Loucy (cell line): ENCODE measurements at regions not wholly inside any gene's neighbourhood (a gene's known extent, or its start where the extent isn't known, plus 50 kb on each side); places are given as distances from the start of the nearest gene placed in this dataset.

Experiments
- H2AFZ ChIP-seq: fragments of 200-600 bp; sonication (generic); 2 replicates; pipeline ENCODE4 v1.6.0; 2016; ENCODE audit warnings: antibody characterized with exemption, mild to moderate bottlenecking, low read length, moderate library complexity
- H3F3A ChIP-seq: fragments of 200-600 bp; 2 replicates; pipeline ENCODE4 v1.6.0; 2016; ENCODE audit warnings: antibody characterized with exemption, low read depth, mild to moderate bottlenecking
- H3K27me3 ChIP-seq: fragments of 200-600 bp; sonication (generic); 2 replicates; pipeline ENCODE4 v1.6.1; 2014; ENCODE audit warnings: low read length, mild to moderate bottlenecking; ENCODE audit not compliant: insufficient read depth, poor library complexity, severe bottlenecking
- H3K36me3 ChIP-seq: fragments of 200-600 bp; sonication (generic); 2 replicates; pipeline ENCODE4 v1.6.1; 2016; ENCODE audit warnings: low read length; ENCODE audit not compliant: insufficient read depth
- H3K4me1 ChIP-seq: fragments of 200-600 bp; sonication (generic); 2 replicates; pipeline ENCODE4 v1.5.1; 2014; ENCODE audit warnings: low read length, mild to moderate bottlenecking; ENCODE audit not compliant: insufficient read depth, poor library complexity, severe bottlenecking
- H3K4me2 ChIP-seq: fragments of 200-600 bp; sonication (generic); 2 replicates; pipeline ENCODE4 v1.6.0; 2014; ENCODE audit warnings: antibody characterized with exemption, low read length, low read depth, mild to moderate bottlenecking; ENCODE audit not compliant: poor library complexity, severe bottlenecking
- H3K4me3 ChIP-seq: fragments of 200-600 bp; sonication (generic); 2 replicates; pipeline ENCODE4 v1.5.1; 2014; ENCODE audit warnings: low read length, mild to moderate bottlenecking, mixed read lengths; ENCODE audit not compliant: poor library complexity, severe bottlenecking
- H3K79me2 ChIP-seq: fragments of 200-600 bp; sonication (generic); 2 replicates; pipeline ENCODE4 v1.6.1; 2014; ENCODE audit warnings: low read length; ENCODE audit not compliant: insufficient read depth
- H3K9ac ChIP-seq: fragments of 200-600 bp; sonication (generic); 2 replicates; pipeline ENCODE4 v1.6.0; 2014; ENCODE audit warnings: mild to moderate bottlenecking, low read depth, low read length, moderate library complexity; ENCODE audit not compliant: poor library complexity, severe bottlenecking
- H3K9me2 ChIP-seq: fragments of 200-600 bp; sonication (generic); replicated peaks from 2 replicates; pipeline ENCODE4 v1.6.1; 2016; ENCODE audit warnings: low read depth, low read length, mixed read lengths
- H3K9me3 ChIP-seq: fragments of 200-600 bp; sonication (generic); 2 replicates; pipeline ENCODE4 v1.6.1; 2014; ENCODE audit warnings: mild to moderate bottlenecking, antibody characterized with exemption, low read length, low read depth; ENCODE audit not compliant: insufficient read depth
- H4K20me1 ChIP-seq: fragments of 200-600 bp; sonication (generic); 2 replicates; pipeline ENCODE4 v1.6.0; 2014; ENCODE audit warnings: antibody characterized with exemption, low read length, mild to moderate bottlenecking; ENCODE audit not compliant: insufficient read depth, poor library complexity, severe bottlenecking
- CTCF ChIP-seq: fragments of 200-600 bp; sonication (generic); conservative IDR thresholded peaks from 2 replicates; pipeline ENCODE4 v1.5.1; 2014; ENCODE audit warnings: mild to moderate bottlenecking, antibody characterized with exemption, low read length
- EZH2phosphoT487 ChIP-seq: fragments of 200-600 bp; IDR thresholded peaks from 2 replicates; pipeline ENCODE4 v1.6.1; 2018; ENCODE audit warnings: antibody characterized with exemption, mild to moderate bottlenecking, moderate library complexity, borderline replicate concordance

GRCh38 chr17:53668854-53669253, 153.9 kb upstream of the KIF2B start:
- Histone ChIP-seq H3K4me2 (no peak overlapping the region), H3K9ac (no peak overlapping the region), H3K27me3 (no peaks in the 10 kb centered on the region), H3K9me3 (no peaks in the 10 kb centered on the region), H3K36me3 (no peaks in the 10 kb centered on the region), H3K4me1 (no peaks in the 10 kb centered on the region), H3F3A (no peaks in the 10 kb centered on the region), H3K4me3 (no peak overlapping the region), H3K9me2 (no peaks in the 10 kb centered on the region), H3K79me2 (no peaks in the 10 kb centered on the region), H4K20me1 (no peaks in the 10 kb centered on the region), H2AFZ (no peak overlapping the region)
- no peak for TF ChIP-seq EZH2phosphoT487
- no peak for TF ChIP-seq CTCF

GRCh38 chr17:53662608-53663007, 160.1 kb upstream of the KIF2B start:
- TF ChIP-seq CTCF: no peak
- TF ChIP-seq EZH2phosphoT487: no peak
- H3K4me1 ChIP-seq: no peaks in the 10 kb centered on the region
- no peaks in the 10 kb centered on the region for H4K20me1 ChIP-seq
- no peaks in the 10 kb centered on the region for H3K9me2 ChIP-seq
- no peak overlapping the region for H3K4me2 ChIP-seq
- H3K27me3 ChIP-seq: no peaks in the 10 kb centered on the region
- no peak overlapping the region for H2AFZ ChIP-seq
- no peak overlapping the region for H3K9ac ChIP-seq
- no peaks in the 10 kb centered on the region for H3K36me3 ChIP-seq
- no peak overlapping the region for H3K4me3 ChIP-seq
- H3K79me2 ChIP-seq: no peaks in the 10 kb centered on the region
- H3F3A ChIP-seq: no peaks in the 10 kb centered on the region
- H3K9me3 ChIP-seq: no peaks in the 10 kb centered on the region

DNA sequence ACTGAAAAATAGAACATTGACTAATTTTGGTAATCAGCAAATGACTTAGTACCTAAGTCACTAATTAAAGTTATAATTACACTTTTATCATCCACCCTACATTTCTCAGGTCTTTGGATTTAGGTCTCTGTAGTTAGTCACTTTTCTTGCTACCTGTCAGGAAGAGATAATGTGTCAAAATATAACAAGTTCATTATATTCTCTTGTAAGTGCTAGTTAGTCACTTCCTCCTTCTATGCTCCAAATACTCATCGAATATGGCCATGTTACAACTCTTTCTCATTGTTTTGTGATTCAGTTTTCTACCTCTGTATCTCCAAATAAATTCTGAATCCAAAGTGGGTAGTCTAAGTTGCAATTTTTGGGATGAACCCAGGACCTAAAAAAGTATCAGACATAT, 163.5 kb upstream of the KIF2B start:
- H3F3A ChIP-seq: no peaks in the 10 kb centered on the region
- no peak overlapping the region for H2AFZ ChIP-seq
- no peak overlapping the region for H3K4me2 ChIP-seq
- H3K36me3 ChIP-seq: no peaks in the 10 kb centered on the region
- H3K9me3 ChIP-seq: no peaks in the 10 kb centered on the region
- no peak for TF ChIP-seq CTCF
- no peak for TF ChIP-seq EZH2phosphoT487
- no peak overlapping the region for H3K9ac ChIP-seq
- H3K9me2 ChIP-seq: no peaks in the 10 kb centered on the region
- H3K4me1 ChIP-seq: no peaks in the 10 kb centered on the region
- H3K79me2 ChIP-seq: no peaks in the 10 kb centered on the region
- no peaks in the 10 kb centered on the region for H3K27me3 ChIP-seq
- no peak overlapping the region for H3K4me3 ChIP-seq
- no peaks in the 10 kb centered on the region for H4K20me1 ChIP-seq
